Mucosa of rectum (tissue), 2 donors: ENCODE measurements at regions not wholly inside any gene's neighbourhood (a gene's known extent, or its start where the extent isn't known, plus 50 kb on each side); places are given as distances from the start of the nearest gene placed in this dataset.

Source experiments
- H3K27ac ChIP-seq, 2 donors: one replicate each; pipeline ENCODE4 v1.7.0; 2013; ENCODE audit warnings: inconsistent platforms in 2 of 2, low read depth in 2 of 2, low read length in 2 of 2
- H3K27me3 ChIP-seq, 2 donors: one replicate each; pipeline ENCODE4 v1.7.0; 2013; ENCODE audit warnings: low read length in 2 of 2; ENCODE audit not compliant: control insufficient read depth in 2 of 2, insufficient read depth in 2 of 2
- H3K36me3 ChIP-seq, 2 donors: one replicate each; pipeline ENCODE4 v1.7.0; 2013; ENCODE audit warnings: low read length in 2 of 2; ENCODE audit not compliant: control insufficient read depth in 2 of 2, insufficient read depth in 2 of 2
- H3K4me1 ChIP-seq, 2 donors: one replicate each; pipeline ENCODE4 v1.7.0; 2013; ENCODE audit warnings: low read length in 2 of 2, mild to moderate bottlenecking in 1 of 2; ENCODE audit not compliant: control insufficient read depth in 2 of 2, insufficient read depth in 2 of 2
- H3K4me3 ChIP-seq, 2 donors: one replicate each; pipeline ENCODE4 v1.7.0; 2013; ENCODE audit warnings: low read length in 2 of 2
- H3K9ac ChIP-seq, 2 donors: one replicate each; pipeline ENCODE4 v1.7.0; 2013; ENCODE audit warnings: low read length in 2 of 2, low read depth in 1 of 2, mild to moderate bottlenecking in 1 of 2
- H3K9me3 ChIP-seq, 2 donors: one replicate each; pipeline ENCODE4 v1.7.0; 2013; ENCODE audit warnings: low read length in 2 of 2; ENCODE audit not compliant: control insufficient read depth in 2 of 2
- donor health status: healthy.
- donor health status: Normal muscosa, but diverticular disease.

- Histone ChIP-seq H3K27me3 (no peaks in the 10 kb centered on the region), H3K9me3 (no peaks in the 10 kb centered on the region), H3K4me3 (no peak overlapping the region), H3K36me3 (no peaks in the 10 kb centered on the region), H3K9ac (no peak overlapping the region), H3K27ac (no peak overlapping the region), H3K4me1 (no peaks in the 10 kb centered on the region)
Measured at GRCh38 chr12:5232826-5233500, 189.3 kb downstream of the KCNA5 start.

DNA sequence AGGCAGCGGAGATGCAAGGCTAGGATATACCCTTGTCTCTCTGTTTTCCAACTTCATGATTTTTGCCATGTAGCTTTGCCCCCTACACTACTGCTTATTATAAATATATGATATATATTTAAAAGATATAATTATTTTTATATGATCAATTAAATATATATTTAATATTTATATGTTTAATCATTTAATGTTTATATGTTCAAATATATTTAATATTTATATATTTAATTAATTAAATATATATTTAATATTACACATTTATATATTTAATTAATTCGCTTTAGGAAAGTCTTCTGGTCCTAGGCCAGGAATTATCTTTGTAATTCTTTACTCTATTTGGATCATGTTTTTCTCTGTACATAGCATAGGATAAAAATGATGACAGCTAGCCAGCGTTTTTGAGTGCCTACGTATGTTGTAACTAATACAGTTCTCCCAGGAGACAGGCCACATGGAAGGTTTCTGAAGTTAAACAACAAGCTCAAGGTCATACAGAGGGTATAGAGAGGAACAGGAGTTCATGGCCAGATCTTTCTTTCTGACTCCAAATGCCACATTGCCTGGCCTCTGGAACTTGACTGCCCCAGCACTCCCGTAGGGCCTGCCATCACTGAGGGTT lies 192.5 kb downstream of the KCNA5 start:
- H3K4me3 ChIP-seq = no peak overlapping the region
- no peaks in the 10 kb centered on the region for H3K4me1 ChIP-seq
- H3K9me3 ChIP-seq = no peaks in the 10 kb centered on the region
- no peak overlapping the region for H3K27ac ChIP-seq
- no peak overlapping the region for H3K9ac ChIP-seq
- no peaks in the 10 kb centered on the region for H3K27me3 ChIP-seq
- H3K36me3 ChIP-seq = no peaks in the 10 kb centered on the region

- Histone ChIP-seq H3K9me3 (no peaks in the 10 kb centered on the region), H3K27ac (no peak overlapping the region), H3K4me1 (peaks cover 7 to 16% of the 10 kb centered on the region in 2 donors), H3K9ac (no peak overlapping the region), H3K27me3 (no peaks in the 10 kb centered on the region), H3K4me3 (no peak overlapping the region), H3K36me3 (no peaks in the 10 kb centered on the region)
Measured at GRCh38 chr12:5242440-5242839, 189.5 kb upstream of the NTF3 start.

- no peaks in the 10 kb centered on the region for H3K27me3 ChIP-seq
- H3K9me3 ChIP-seq = no peaks in the 10 kb centered on the region
- H3K9ac ChIP-seq = no peak overlapping the region
- H3K36me3 ChIP-seq = no peaks in the 10 kb centered on the region
- peaks cover 7 to 16% of the 10 kb centered on the region in 2 donors for H3K4me1 ChIP-seq
- no peak overlapping the region for H3K27ac ChIP-seq
- H3K4me3 ChIP-seq = no peak overlapping the region
Measured at GRCh38 chr12:5243014-5243413, 188.9 kb upstream of the NTF3 start.

DNA sequence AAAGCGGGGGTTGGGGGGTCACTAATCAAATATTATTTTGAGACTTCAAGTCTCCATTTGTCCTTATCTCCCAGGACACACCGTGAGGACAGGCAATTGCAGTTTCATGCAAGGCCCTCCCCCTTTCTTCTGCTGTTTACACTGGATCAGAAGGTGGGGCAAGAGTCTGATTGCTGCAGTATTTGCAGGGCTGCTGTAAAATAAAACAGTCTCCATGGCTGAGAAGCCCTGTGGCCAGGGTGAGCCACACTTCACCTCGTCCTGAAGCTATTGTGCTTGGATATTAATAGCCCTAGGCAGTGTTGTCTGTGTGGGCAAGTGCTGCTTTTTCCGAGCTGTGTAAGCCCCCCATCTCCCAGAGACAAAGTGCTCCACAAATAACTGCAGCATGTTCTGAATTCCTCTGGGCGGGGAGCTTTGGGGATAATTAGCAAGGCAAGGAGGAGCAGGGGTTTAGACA lies 187.4 kb upstream of the NTF3 start:
- H3K4me1 ChIP-seq = peaks cover 7 to 16% of the 10 kb centered on the region in 2 donors
- no peaks in the 10 kb centered on the region for H3K9me3 ChIP-seq
- no peaks in the 10 kb centered on the region for H3K27me3 ChIP-seq
- H3K36me3 ChIP-seq = no peaks in the 10 kb centered on the region
- no peak overlapping the region for H3K4me3 ChIP-seq
- no peak overlapping the region for H3K9ac ChIP-seq
- no peak overlapping the region for H3K27ac ChIP-seq

- Histone ChIP-seq H3K27me3 (no peaks in the 10 kb centered on the region), H3K36me3 (no peaks in the 10 kb centered on the region), H3K9me3 (no peaks in the 10 kb centered on the region), H3K4me3 (no peak overlapping the region), H3K27ac (no peak overlapping the region), H3K9ac (no peak overlapping the region), H3K4me1 (peaks cover 7 to 16% of the 10 kb centered on the region in 2 donors)
Measured at GRCh38 chr12:5246196-5246595, 185.7 kb upstream of the NTF3 start.

DNA sequence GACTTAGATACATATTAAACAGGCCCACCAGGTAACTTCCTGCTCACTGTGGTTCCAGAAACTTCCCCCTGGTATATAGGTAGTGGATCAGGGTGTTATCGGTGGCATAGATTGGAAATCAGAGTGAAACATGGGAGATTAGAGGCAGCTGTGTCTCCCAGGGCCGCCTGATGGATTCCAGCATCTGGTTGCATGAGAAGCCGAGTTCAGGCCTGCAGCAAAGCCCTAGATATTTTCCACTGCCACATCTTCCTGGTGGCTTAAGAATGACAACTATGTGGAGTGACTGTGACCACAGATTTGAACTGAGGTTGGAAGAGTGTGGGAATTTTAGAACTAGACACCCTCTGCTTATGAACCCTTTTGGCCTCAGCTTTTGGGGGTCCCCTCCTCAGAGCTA lies 184.8 kb upstream of the NTF3 start:
- Histone ChIP-seq H3K36me3 (no peaks in the 10 kb centered on the region), H3K9me3 (no peaks in the 10 kb centered on the region), H3K4me3 (no peak overlapping the region), H3K4me1 (peaks cover 7 to 16% of the 10 kb centered on the region in 2 donors), H3K9ac (no peak overlapping the region), H3K27me3 (no peaks in the 10 kb centered on the region), H3K27ac (no peak overlapping the region)

DNA sequence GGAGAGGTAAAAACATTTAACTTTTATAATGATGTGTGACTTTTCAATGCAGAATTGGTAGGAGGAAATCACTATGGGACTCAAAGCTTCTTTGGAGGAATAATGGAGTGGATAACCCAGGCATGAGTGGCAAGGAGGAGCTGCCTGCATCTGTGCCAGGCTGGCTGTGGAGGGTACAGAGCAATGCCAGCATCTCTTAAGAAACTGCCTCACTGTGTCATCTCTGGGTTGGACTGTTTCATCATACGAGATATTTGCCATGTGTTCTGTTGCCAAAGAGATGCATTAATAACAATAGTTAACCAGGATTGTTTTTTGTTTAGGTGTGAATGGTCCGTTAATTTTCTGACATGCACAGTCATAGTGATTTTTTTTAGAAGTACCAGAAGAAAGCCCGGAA lies 183.7 kb upstream of the NTF3 start:
- H3K4me3 ChIP-seq = no peak overlapping the region
- no peaks in the 10 kb centered on the region for H3K9me3 ChIP-seq
- H3K27me3 ChIP-seq = no peaks in the 10 kb centered on the region
- H3K27ac ChIP-seq = no peak overlapping the region
- peaks cover 7 to 16% of the 10 kb centered on the region in 2 donors for H3K4me1 ChIP-seq
- H3K9ac ChIP-seq = no peak overlapping the region
- H3K36me3 ChIP-seq = no peaks in the 10 kb centered on the region

DNA sequence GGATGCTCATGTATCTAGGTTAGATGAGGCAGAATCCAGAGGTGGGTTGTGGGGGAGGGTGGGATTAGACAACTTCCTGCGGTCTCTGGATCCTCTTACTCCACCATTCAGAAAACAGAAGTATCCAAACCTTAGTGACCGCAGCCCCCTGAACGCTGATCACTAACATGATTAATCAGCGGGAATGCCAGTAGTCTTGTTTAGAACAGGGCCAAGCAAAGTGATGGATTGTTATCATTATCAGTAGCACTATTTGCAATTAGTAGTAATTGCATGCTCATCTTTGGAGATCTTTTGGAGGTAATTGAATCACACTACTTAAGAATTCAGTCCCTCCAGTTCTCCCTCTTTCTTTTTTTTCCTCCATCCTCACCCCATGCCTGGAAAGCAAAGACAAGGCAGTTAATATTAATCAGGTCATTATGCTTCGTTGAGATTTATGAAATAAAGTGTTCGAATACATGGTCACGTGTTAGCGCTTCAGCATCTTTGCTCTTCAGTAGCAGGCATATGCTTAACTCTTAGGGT lies 182.8 kb upstream of the NTF3 start:
- peaks cover 7 to 13% of the 10 kb centered on the region in 2 donors for H3K4me1 ChIP-seq
- no peaks in the 10 kb centered on the region for H3K27me3 ChIP-seq
- H3K9me3 ChIP-seq = no peaks in the 10 kb centered on the region
- H3K27ac ChIP-seq = no peak overlapping the region
- no peak overlapping the region for H3K4me3 ChIP-seq
- H3K36me3 ChIP-seq = no peaks in the 10 kb centered on the region
- H3K9ac ChIP-seq = no peak overlapping the region

- Histone ChIP-seq H3K9ac (no peak overlapping the region), H3K4me1 (no peaks in the 10 kb centered on the region), H3K27ac (no peak overlapping the region), H3K27me3 (no peaks in the 10 kb centered on the region), H3K36me3 (no peaks in the 10 kb centered on the region), H3K9me3 (no peaks in the 10 kb centered on the region), H3K4me3 (no peak overlapping the region)
Measured at GRCh38 chr12:5251092-5251491, 180.8 kb upstream of the NTF3 start.
